HL-60 (cell line): ENCODE measurements at regions not wholly inside any gene's neighbourhood (a gene's known extent, or its start where the extent isn't known, plus 50 kb on each side); places are given as distances from the start of the nearest gene placed in this dataset.

Experiments
- CTCF ChIP-seq: IDR thresholded peaks from one replicate; pipeline ENCODE4 v1.5.1; 2011; ENCODE audit warnings: low read length, control low read depth, inconsistent platforms; ENCODE audit not compliant: insufficient read depth
- GABPA ChIP-seq: IDR thresholded peaks from 2 replicates; pipeline ENCODE4 v1.6.1; 2012; ENCODE audit warnings: low read depth
- POLR2AphosphoS5 ChIP-seq: IDR thresholded peaks from 2 replicates; pipeline ENCODE4 v1.6.1; 2012; ENCODE audit warnings: low read depth
- REST ChIP-seq: IDR thresholded peaks from 2 replicates; pipeline ENCODE4 v1.6.1; 2012; ENCODE audit warnings: low read depth; ENCODE audit not compliant: insufficient replicate concordance
- SPI1 ChIP-seq: IDR thresholded peaks from 2 replicates; pipeline ENCODE4 v1.6.1; 2012; ENCODE audit warnings: low read depth, mild to moderate bottlenecking, borderline replicate concordance

DNA sequence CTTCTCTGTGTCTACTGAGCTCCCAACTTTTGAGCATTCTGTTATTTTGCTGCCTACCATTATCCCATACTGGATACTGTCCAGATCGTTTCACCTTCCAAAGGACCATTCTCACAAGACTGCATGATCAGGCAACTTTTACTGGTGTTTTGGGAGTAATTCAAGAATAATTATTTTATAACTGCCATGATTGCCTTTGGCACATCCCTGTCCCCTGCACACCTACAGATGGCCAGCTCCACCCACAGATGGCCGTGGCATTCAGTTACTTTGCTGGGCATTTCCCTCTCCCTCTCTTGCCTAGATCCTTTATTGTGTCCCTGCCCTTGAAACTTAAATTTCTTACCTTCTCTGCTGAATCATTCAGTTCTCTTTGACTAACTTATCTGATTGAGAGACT is 263.9 kb downstream of the DIPK2A start:
- no peak for TF ChIP-seq CTCF
- no peak for TF ChIP-seq POLR2AphosphoS5
- TF ChIP-seq SPI1: no peak
- TF ChIP-seq GABPA: no peak
- TF ChIP-seq REST: no peak
